NCI-H69 (cell line): ENCODE measurements at regions not wholly inside any gene's neighbourhood (a gene's known extent, or its start where the extent isn't known, plus 50 kb on each side); places are given as distances from the start of the nearest gene placed in this dataset.
"Not testable (repeated sequence)": the region's sequence is repeated elsewhere in the genome, so short reads cannot be mapped to it uniquely, and the experiment has no call there.

ENCODE experiments used
- DNase-seq: peaks from one replicate; lab custom pipeline; 2025; lab: John Stamatoyannopoulos, UW

GRCh38 chr4:104138116-104138515 lies 356.6 kb downstream of the CXXC4 start:
- DNase-seq, result peak; percentile 13

- peak; percentile 20 for DNase-seq
These were observed 365.5 kb downstream of the CXXC4 start for GRCh38 chr4:104129243-104129642.

GRCh38 chr4:104128850-104129213 lies 365.9 kb downstream of the CXXC4 start:
- peak; percentile 58 for DNase-seq

- DNase-seq, result peak; percentile 29
These were observed 366.5 kb downstream of the CXXC4 start for GRCh38 chr4:104128031-104128849.

- no peak for DNase-seq
These were observed 371.7 kb downstream of the CXXC4 start for GRCh38 chr4:104123021-104123420.

- no peak for DNase-seq
These were observed 376.9 kb downstream of the CXXC4 start for GRCh38 chr4:104117776-104118175.

GRCh38 chr4:104113850-104114249 lies 380.8 kb downstream of the CXXC4 start:
- DNase-seq, result no peak

GRCh38 chr4:104099141-104099540 lies 379.4 kb upstream of the TACR3 start:
- DNase-seq, result no peak

GRCh38 chr4:104093247-104093646 lies 373.5 kb upstream of the TACR3 start:
- no peak for DNase-seq

- DNase-seq, result no peak
These were observed 353.4 kb upstream of the TACR3 start for GRCh38 chr4:104073229-104073628.

- DNase-seq, result no peak
These were observed 346.7 kb upstream of the TACR3 start for GRCh38 chr4:104066533-104066932.

- DNase-seq, result peak; percentile 91
These were observed 345.1 kb upstream of the TACR3 start for GRCh38 chr4:104064646-104065577.

GRCh38 chr4:104063341-104063740 lies 343.6 kb upstream of the TACR3 start:
- no peak for DNase-seq

GRCh38 chr4:104044369-104044768 lies 324.6 kb upstream of the TACR3 start:
- no peak for DNase-seq

GRCh38 chr4:104032896-104033295 lies 313.1 kb upstream of the TACR3 start:
- peak; percentile 87 for DNase-seq

- peak; percentile 57 for DNase-seq
These were observed 305.5 kb upstream of the TACR3 start for GRCh38 chr4:104025251-104025650.

GRCh38 chr4:104022831-104023230 lies 303.0 kb upstream of the TACR3 start:
- peak; percentile 92 for DNase-seq

GRCh38 chr4:104022226-104022625 lies 302.4 kb upstream of the TACR3 start:
- DNase-seq, result peak; percentile 30

GRCh38 chr4:104020641-104021040 lies 300.9 kb upstream of the TACR3 start:
- no peak for DNase-seq

GRCh38 chr4:104017213-104017612 lies 297.4 kb upstream of the TACR3 start:
- DNase-seq, result no peak

GRCh38 chr4:104015680-104016079 lies 295.9 kb upstream of the TACR3 start:
- DNase-seq, result peak; percentile 60

GRCh38 chr4:104010722-104011121 lies 290.9 kb upstream of the TACR3 start:
- DNase-seq, result no peak

- DNase-seq, result not testable (repeated sequence)
These were observed 282.5 kb upstream of the TACR3 start for GRCh38 chr4:104002318-104002717.
